Activated T-helper 1 cell treated with anti-CD3 and anti-CD28 coated beads, Interleukin-12 subunit alpha, Interleukin-12 subunit beta, Interleukin-2, Interleukin-4 antibody, amounts not matched to agents 30 ng/mL and 10 ng/mL and 1 ng/mL, durations not matched to agents 14 hours and 24 hours and 36 hours (primary cell): ENCODE measurements at regions not wholly inside any gene's neighbourhood (a gene's known extent, or its start where the extent isn't known, plus 50 kb on each side); places are given as distances from the start of the nearest gene placed in this dataset.

Experiments used
- DNase-seq: peaks from one replicate; pipeline ENCODE4 v3.0.0; 2021; ENCODE audit warnings: low spot score
- H3K27ac Mint-ChIP-seq: one replicate; pipeline ENCODE4 v1.8.0; 2021; ENCODE audit warnings: mild to moderate bottlenecking, mixed read lengths
- H3K27me3 Mint-ChIP-seq: one replicate; pipeline ENCODE4 v1.8.0; 2022; ENCODE audit warnings: mild to moderate bottlenecking, moderate library complexity, mixed read lengths; ENCODE audit not compliant: insufficient read depth
- H3K36me3 Mint-ChIP-seq: one replicate; pipeline ENCODE4 v1.8.0; 2021; ENCODE audit warnings: low read depth, mixed read lengths
- H3K4me1 Mint-ChIP-seq: one replicate; pipeline ENCODE4 v1.8.0; 2021; ENCODE audit warnings: low read depth, mixed read lengths
- H3K4me3 Mint-ChIP-seq: one replicate; pipeline ENCODE4 v1.8.0; 2021; ENCODE audit warnings: mild to moderate bottlenecking, moderate library complexity, mixed read lengths
- H3K9me3 Mint-ChIP-seq: one replicate; pipeline ENCODE4 v1.8.0; 2021; ENCODE audit warnings: mixed read lengths
- intact Hi-C: fragments of 100-400 bp; cut with micrococcal nuclease; formaldehyde crosslinking; loops from one replicate; pipeline ENCODE4 v1.15.1; 2024

DNA sequence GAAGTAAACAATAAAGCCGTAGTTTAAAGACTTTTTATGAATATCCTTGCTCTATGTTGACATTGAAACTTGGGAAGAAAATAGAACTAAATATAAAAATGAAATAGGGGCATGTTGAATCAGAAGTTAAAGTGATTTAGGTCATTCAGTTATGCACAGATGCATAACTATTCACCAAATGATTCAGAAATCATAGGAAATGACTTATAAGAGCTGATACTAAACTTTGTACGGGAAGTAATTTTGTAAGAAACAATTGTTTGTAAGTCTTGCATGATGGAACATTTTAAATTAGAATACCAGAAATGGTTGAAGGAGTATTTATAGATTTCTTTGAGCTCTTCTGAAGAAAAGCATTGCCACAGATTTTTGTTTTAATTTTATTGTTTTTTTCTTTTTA, 246.5 kb downstream of the CPE start:
- Mint-ChIP-seq H3K27me3 (no peaks in the 10 kb centered on the region), H3K4me1 (no peaks in the 10 kb centered on the region), H3K9me3 (no peaks in the 10 kb centered on the region), H3K36me3 (no peaks in the 10 kb centered on the region), H3K4me3 (no peak overlapping the region), H3K27ac (no peak overlapping the region)
- intact Hi-C loops, result no loop called here
- DNase-seq, result no peak

DNA sequence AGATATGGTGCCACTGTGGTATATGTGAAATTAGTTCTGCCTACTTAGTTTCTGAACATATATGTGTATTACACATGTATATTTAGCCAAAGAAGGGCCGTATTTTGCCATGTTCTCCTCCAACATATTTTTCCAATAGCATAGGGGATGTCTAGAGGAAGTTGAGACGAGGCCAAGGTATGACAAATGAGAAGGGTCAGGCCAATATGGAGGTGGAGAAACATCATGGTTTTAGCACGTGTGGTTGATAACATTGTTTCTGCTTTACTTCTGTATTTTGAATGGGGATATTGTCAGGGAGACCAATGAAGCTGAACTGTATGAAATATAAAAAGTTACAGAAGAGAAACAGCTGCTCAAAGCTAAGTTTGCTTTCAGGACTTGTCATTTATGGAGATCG, 246.7 kb upstream of the TLL1 start:
- H3K4me3 Mint-ChIP-seq, result no peak overlapping the region
- no peaks in the 10 kb centered on the region for H3K9me3 Mint-ChIP-seq
- no peaks in the 10 kb centered on the region for H3K27me3 Mint-ChIP-seq

DNA sequence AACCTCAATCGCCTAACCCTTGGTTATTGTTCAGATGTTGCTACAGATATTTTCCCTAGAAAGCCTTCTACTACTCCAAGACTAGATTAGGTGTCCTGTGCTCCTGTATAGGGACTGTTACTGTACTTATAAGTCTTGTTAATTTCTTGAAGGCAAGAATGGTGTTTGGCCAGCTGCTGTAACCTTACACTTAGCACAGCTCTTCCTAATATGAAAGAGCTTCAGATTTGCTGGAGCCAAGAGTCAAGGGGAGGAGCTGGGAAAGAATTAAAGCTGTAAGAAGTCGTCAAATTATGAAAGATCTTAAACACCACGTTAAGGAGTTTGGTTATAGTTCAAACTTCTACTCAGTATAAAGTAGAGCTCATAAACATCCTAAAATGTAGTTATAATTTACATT, 245.9 kb upstream of the TLL1 start:
- Mint-ChIP-seq H3K27ac (no peak overlapping the region), H3K4me1 (no peaks in the 10 kb centered on the region)
- intact Hi-C loops, result no loop called here

More for the DNA sequence above, 246.7 kb upstream of the TLL1 start:
- H3K27ac Mint-ChIP-seq, result no peak overlapping the region
- no peaks in the 10 kb centered on the region for H3K36me3 Mint-ChIP-seq
- DNase-seq, result no peak
- no peaks in the 10 kb centered on the region for H3K4me1 Mint-ChIP-seq
- intact Hi-C loops, result no loop called here

DNA sequence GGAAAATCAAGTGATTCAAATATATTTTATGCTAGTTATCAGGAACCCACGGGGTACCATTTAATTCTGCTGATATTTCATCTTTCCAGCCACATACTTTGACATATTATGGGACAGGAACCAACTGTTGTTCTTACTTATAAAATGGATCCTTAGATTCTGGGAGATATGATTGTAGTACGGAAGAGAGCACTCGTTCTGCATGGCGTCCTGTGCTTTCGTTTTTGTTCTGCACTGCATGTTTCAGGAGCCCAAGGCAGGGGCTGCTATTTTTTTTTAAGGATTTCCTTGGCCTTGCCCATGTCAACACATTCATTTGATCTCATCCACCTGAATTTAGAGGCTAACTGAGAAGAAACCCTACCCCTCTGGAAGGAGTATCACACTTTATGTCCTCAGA, 245.5 kb upstream of the TLL1 start:
- Mint-ChIP-seq H3K4me1 (no peaks in the 10 kb centered on the region), H3K27me3 (peaks cover 2% of the 10 kb centered on the region), H3K4me3 (no peak overlapping the region), H3K27ac (no peak overlapping the region), H3K36me3 (no peaks in the 10 kb centered on the region), H3K9me3 (no peaks in the 10 kb centered on the region)
- no peak for DNase-seq
- intact Hi-C loops, result no loop called here

More for the DNA sequence above, 245.9 kb upstream of the TLL1 start:
- Mint-ChIP-seq H3K36me3 (no peaks in the 10 kb centered on the region), H3K4me3 (no peak overlapping the region), H3K27me3 (peaks cover under 1% of the 10 kb centered on the region), H3K9me3 (no peaks in the 10 kb centered on the region)
- DNase-seq, result no peak

DNA sequence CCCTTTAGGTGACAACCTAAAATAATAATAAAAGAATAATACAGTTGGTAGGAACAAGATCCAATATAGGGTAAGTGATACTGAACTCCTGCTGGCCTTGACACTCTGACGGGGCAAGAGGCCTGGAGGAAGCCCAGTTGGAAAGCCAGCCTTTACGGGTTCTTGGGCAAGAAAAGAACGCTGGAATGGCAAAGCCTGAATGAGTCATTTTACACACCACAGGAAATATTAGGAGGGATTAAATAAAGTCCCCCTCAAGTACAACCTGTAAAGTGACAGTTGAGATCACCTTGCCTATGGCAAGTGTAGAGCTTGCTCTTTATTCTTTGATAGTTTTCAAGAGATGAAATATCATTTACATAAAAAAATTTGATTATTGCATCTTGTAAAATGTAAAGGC, 244.5 kb upstream of the TLL1 start:
- Mint-ChIP-seq H3K27ac (no peak overlapping the region), H3K9me3 (no peaks in the 10 kb centered on the region), H3K4me3 (no peak overlapping the region), H3K4me1 (no peaks in the 10 kb centered on the region), H3K36me3 (no peaks in the 10 kb centered on the region), H3K27me3 (peaks cover 2% of the 10 kb centered on the region)
- no peak for DNase-seq
- intact Hi-C loops, result no loop called here

DNA sequence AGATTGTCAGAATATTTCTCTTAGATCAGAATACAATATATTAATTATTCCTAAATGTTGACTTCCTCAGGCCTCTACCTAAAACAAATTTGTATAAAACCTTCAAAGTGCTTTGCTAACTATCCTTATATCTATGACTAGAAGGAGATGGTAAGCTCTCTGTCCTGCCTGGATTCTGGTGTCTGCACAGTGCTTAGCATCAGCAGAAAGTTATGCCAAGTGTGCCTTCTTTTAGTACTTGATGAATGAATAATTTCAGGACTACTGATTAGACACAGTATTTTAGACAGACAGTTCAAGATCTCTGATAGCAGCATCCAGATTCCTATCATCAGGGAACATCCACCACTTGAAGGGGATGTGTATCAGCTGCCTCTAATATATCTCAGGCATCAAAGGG, 242.4 kb upstream of the TLL1 start:
- intact Hi-C loops, result no loop called here
- no peak overlapping the region for H3K27ac Mint-ChIP-seq
- no peak for DNase-seq
- H3K27me3 Mint-ChIP-seq, result peaks cover 2% of the 10 kb centered on the region
- no peaks in the 10 kb centered on the region for H3K36me3 Mint-ChIP-seq
- no peaks in the 10 kb centered on the region for H3K4me1 Mint-ChIP-seq
- no peaks in the 10 kb centered on the region for H3K9me3 Mint-ChIP-seq
- no peak overlapping the region for H3K4me3 Mint-ChIP-seq

DNA sequence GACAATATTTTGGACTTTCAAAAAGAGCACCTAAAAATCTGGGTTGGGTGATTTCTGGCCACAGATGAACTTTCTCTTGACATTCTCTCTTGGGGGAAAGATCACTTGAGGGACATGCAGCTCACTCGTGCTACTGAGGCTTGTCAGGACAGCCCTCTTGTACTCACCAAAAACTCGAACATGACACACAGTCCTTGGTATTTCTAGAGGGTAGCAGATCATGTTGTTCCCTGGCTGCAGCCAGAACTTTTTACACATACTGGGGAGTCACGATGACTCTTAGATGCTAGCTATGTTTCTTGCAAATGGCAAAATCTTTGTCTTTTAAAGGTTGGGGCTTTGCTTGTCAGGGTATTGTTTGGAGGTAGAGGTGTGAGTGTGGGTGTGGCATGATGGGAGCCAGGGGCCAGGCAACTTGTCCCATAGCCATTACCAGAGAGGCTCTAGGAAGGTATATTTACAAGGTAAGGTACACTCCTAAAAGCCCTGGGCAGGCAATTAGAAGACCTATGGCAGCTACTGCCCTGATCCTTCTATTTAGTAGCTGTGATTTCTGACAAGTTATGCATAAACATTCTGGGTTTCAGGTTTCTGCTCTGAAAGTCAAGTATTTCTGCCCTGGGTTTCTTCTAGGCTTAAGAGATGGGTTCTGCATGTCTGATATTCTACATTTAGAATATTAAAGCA, 241.7 kb upstream of the TLL1 start:
- intact Hi-C loops, result no loop called here

GRCh38 chr4:165631912-165632311, 241.1 kb upstream of the TLL1 start:
- peaks cover 2% of the 10 kb centered on the region for H3K27me3 Mint-ChIP-seq
- H3K36me3 Mint-ChIP-seq, result no peaks in the 10 kb centered on the region
- H3K4me1 Mint-ChIP-seq, result no peaks in the 10 kb centered on the region
- intact Hi-C loops, result no loop called here
- H3K27ac Mint-ChIP-seq, result no peak overlapping the region
- no peaks in the 10 kb centered on the region for H3K9me3 Mint-ChIP-seq
- DNase-seq, result no peak
- H3K4me3 Mint-ChIP-seq, result no peak overlapping the region

More for the DNA sequence above, 241.7 kb upstream of the TLL1 start:
- Mint-ChIP-seq H3K27me3 (peaks cover 2% of the 10 kb centered on the region), H3K36me3 (no peaks in the 10 kb centered on the region), H3K27ac (no peak overlapping the region), H3K9me3 (no peaks in the 10 kb centered on the region), H3K4me3 (no peak overlapping the region), H3K4me1 (no peaks in the 10 kb centered on the region)
- no peak for DNase-seq

DNA sequence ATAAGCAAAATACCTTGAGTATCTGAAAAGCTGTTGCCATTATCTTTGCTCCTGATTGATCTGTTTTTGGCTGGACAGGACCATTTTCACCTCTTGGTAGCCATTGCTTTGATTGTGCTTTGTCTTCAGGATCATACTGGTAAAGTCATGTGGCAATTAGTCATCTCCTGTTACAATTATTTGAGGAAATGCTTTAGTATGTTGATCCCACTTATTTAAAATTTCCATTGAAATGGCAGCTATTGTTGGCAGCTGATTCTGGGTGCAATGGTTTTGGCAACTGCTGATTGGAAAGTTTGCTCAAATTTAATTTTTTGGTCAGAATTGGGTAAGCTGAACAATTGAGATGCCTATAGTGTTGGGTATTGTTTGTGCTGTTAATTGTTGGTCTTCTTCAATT, 238.3 kb upstream of the TLL1 start:
- Mint-ChIP-seq H3K27ac (no peak overlapping the region), H3K4me1 (no peaks in the 10 kb centered on the region), H3K9me3 (no peaks in the 10 kb centered on the region), H3K36me3 (no peaks in the 10 kb centered on the region), H3K27me3 (peaks cover 2% of the 10 kb centered on the region), H3K4me3 (no peak overlapping the region)
- DNase-seq, result no peak
- intact Hi-C loops, result no loop called here

DNA sequence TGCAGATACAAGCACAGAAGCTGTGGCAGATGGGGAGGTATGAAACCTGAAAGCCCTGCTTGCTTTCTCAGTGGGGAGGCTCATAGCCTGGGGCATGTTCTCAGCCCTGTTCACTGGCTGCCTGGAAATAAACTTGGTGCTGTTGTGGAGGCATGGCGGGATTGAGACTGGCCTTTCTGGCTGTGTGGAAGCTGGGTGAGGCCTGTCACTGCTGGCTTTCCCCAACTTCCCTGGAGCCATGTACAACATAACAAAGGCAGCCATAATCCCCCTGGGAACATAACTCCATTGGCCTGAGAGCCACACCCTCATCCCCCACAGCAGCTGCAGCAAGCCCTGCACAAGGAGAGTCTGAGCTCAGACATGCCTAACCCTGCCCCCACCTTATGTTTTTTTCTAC, 237.7 kb upstream of the TLL1 start:
- H3K9me3 Mint-ChIP-seq, result no peaks in the 10 kb centered on the region
- no peak for DNase-seq

DNA sequence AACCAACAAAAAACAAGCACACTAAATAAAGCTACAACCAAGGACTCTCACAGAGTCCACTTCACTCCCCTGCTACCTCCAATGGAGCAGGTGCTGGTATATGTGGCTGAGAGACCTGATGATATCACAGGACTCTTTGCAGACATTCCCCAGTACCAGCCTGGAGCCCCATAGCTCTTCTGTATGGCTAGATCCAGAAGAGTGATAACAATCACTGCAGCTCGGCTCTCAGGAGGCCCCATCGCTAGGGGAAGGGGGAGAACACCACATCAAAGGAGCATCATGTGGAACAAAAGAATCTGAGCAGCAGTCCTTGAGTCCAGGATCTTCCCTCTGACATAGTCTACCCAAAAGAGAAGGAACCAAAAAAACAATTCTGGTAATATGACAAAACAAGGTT, 237.1 kb upstream of the TLL1 start:
- DNase-seq, result no peak
- no peak overlapping the region for H3K27ac Mint-ChIP-seq
- H3K36me3 Mint-ChIP-seq, result no peaks in the 10 kb centered on the region
- H3K27me3 Mint-ChIP-seq, result peaks cover 2% of the 10 kb centered on the region
- H3K4me3 Mint-ChIP-seq, result no peak overlapping the region
- H3K4me1 Mint-ChIP-seq, result no peaks in the 10 kb centered on the region
- H3K9me3 Mint-ChIP-seq, result no peaks in the 10 kb centered on the region
- intact Hi-C loops, result no loop called here

More for the DNA sequence above, 237.7 kb upstream of the TLL1 start:
- H3K36me3 Mint-ChIP-seq, result no peaks in the 10 kb centered on the region
- no peaks in the 10 kb centered on the region for H3K4me1 Mint-ChIP-seq
- H3K4me3 Mint-ChIP-seq, result no peak overlapping the region
- peaks cover 2% of the 10 kb centered on the region for H3K27me3 Mint-ChIP-seq
- intact Hi-C loops, result no loop called here
- H3K27ac Mint-ChIP-seq, result no peak overlapping the region

DNA sequence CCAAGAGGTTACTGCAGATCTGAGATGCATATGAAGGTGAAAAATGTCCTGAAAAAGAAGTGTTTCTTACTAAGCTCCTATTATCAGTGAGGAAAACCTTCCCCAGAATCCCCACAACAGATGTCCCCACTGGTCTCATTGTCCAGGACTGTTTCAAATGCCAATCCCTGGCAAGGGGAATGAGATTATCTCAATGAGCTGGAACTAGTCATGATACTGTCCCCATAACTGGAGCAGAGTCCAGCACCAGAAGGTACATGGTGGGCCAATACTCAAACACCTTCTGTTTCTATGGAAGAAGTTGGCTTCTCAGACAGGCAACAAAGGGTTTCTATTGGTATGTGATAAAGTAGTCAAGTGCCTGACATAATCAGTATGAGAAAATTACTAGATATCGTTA, 221.1 kb upstream of the TLL1 start:
- Mint-ChIP-seq H3K4me3 (no peak overlapping the region), H3K27me3 (no peaks in the 10 kb centered on the region)
- intact Hi-C loops, result no loop called here

GRCh38 chr4:165654556-165654955, 218.5 kb upstream of the TLL1 start:
- no peak overlapping the region for H3K4me3 Mint-ChIP-seq
- H3K27ac Mint-ChIP-seq, result no peak overlapping the region
- DNase-seq, result no peak
- intact Hi-C loops, result no loop called here
- no peaks in the 10 kb centered on the region for H3K4me1 Mint-ChIP-seq
- H3K36me3 Mint-ChIP-seq, result no peaks in the 10 kb centered on the region
- no peaks in the 10 kb centered on the region for H3K9me3 Mint-ChIP-seq
- no peaks in the 10 kb centered on the region for H3K27me3 Mint-ChIP-seq

More for the DNA sequence above, 221.1 kb upstream of the TLL1 start:
- DNase-seq, result no peak
- no peak overlapping the region for H3K27ac Mint-ChIP-seq
- H3K4me1 Mint-ChIP-seq, result no peaks in the 10 kb centered on the region
- H3K36me3 Mint-ChIP-seq, result no peaks in the 10 kb centered on the region
- no peaks in the 10 kb centered on the region for H3K9me3 Mint-ChIP-seq

GRCh38 chr4:165656399-165656798, 216.6 kb upstream of the TLL1 start:
- H3K4me3 Mint-ChIP-seq, result no peak overlapping the region
- H3K36me3 Mint-ChIP-seq, result no peaks in the 10 kb centered on the region
- no peaks in the 10 kb centered on the region for H3K27me3 Mint-ChIP-seq
- H3K9me3 Mint-ChIP-seq, result no peaks in the 10 kb centered on the region
- H3K4me1 Mint-ChIP-seq, result no peaks in the 10 kb centered on the region
- H3K27ac Mint-ChIP-seq, result no peak overlapping the region
- intact Hi-C loops, result no loop called here
- DNase-seq, result no peak
